ENCODE measurements at regions not wholly inside any gene's neighbourhood (a gene's known extent, or its start where the extent isn't known, plus 50 kb on each side); places are given as distances from the start of the nearest gene placed in this dataset.

DNA sequence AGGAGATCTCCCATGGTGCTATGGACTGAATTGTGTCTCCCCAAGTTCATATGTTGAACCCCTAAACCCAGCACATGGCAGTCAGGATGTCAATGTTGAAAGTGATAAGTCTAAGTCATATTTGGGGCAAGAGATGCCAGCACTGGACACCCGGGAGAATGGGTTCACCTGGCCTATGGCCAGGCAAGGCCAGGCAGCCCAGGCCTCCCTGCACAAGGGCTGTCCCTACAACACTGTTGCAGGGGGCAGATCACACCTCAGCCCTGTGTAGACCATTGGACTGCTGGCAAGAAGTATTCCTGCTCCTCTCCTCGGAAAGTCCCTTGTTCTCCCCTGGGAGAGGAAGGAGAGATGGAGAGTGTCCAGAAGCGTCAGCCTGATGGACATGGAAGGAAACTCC is 240.5 kb downstream of the GADD45G start:
- H3K36me3 ChIP-seq (replicated peaks in 1 of 2; ENCODE audit: control insufficient read depth in 1 of 2, insufficient read depth in 2 of 2, low read length in 2 of 2): no peaks in the 10 kb centered on the region
- H3K9me3 ChIP-seq (replicated peaks in 1 of 2; ENCODE audit: control insufficient read depth in 1 of 2, insufficient read depth in 1 of 2, low read length in 2 of 2): no peaks in the 10 kb centered on the region
- no peaks in the 10 kb centered on the region for H4K20me1 ChIP-seq (ENCODE audit: insufficient read depth, low read length)
- DNase-seq: no peak
- H3K4me3 ChIP-seq (replicated peaks in 1 of 3; ENCODE audit: low read depth in 2 of 3, low read length in 3 of 3): no peak overlapping the region
- no peak overlapping the region for H3K4me2 ChIP-seq (replicated peaks; ENCODE audit: extremely low read depth, low read length, poor library complexity, severe bottlenecking)
- peaks cover 2 to 6% (median 6%) of the 10 kb centered on the region in 3 donors for H3K27me3 Mint-ChIP-seq (ENCODE audit: low read depth in 3 of 3)
- H3K9me3 Mint-ChIP-seq: no peaks in the 10 kb centered on the region
- H3K27ac ChIP-seq (ENCODE audit: low read depth in 1 of 2, low read length in 2 of 2): no peak overlapping the region
- no peak overlapping the region for H3K4me3 Mint-ChIP-seq
- no peak overlapping the region for H3K27ac Mint-ChIP-seq
- no peaks in the 10 kb centered on the region for H3K4me1 ChIP-seq (ENCODE audit: control insufficient read depth in 1 of 2, insufficient read depth in 2 of 2, low read length in 2 of 2)
- intact Hi-C loops (cut with micrococcal nuclease): no loop called here
- H3K27me3 ChIP-seq (ENCODE audit: control insufficient read depth in 2 of 2, insufficient read depth in 2 of 2, low read length in 2 of 2): no peaks in the 10 kb centered on the region
- no peak overlapping the region for H3K9ac ChIP-seq (ENCODE audit: insufficient read depth, low read length, poor library complexity, severe bottlenecking)
- H3K36me3 Mint-ChIP-seq: no peaks in the 10 kb centered on the region
- peaks cover 2% of the 10 kb centered on the region for H3K4me1 Mint-ChIP-seq
- 100% methylated on average over 1 of the region's 3 CpGs for WGBS (ENCODE audit: insufficient coverage)
- H3K79me2 ChIP-seq (ENCODE audit: insufficient read depth, low read length): no peaks in the 10 kb centered on the region
- H2AFZ ChIP-seq (ENCODE audit: insufficient read depth, low read depth, low read length, poor library complexity, severe bottlenecking): no peak overlapping the region
- TF ChIP-seq, protein P1, sequence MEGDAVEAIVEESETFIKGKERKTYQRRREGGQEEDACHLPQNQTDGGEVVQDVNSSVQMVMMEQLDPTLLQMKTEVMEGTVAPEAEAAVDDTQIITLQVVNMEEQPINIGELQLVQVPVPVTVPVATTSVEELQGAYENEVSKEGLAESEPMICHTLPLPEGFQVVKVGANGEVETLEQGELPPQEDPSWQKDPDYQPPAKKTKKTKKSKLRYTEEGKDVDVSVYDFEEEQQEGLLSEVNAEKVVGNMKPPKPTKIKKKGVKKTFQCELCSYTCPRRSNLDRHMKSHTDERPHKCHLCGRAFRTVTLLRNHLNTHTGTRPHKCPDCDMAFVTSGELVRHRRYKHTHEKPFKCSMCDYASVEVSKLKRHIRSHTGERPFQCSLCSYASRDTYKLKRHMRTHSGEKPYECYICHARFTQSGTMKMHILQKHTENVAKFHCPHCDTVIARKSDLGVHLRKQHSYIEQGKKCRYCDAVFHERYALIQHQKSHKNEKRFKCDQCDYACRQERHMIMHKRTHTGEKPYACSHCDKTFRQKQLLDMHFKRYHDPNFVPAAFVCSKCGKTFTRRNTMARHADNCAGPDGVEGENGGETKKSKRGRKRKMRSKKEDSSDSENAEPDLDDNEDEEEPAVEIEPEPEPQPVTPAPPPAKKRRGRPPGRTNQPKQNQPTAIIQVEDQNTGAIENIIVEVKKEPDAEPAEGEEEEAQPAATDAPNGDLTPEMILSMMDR (IDR thresholded peaks at IDR 0.05): no peak

DNA sequence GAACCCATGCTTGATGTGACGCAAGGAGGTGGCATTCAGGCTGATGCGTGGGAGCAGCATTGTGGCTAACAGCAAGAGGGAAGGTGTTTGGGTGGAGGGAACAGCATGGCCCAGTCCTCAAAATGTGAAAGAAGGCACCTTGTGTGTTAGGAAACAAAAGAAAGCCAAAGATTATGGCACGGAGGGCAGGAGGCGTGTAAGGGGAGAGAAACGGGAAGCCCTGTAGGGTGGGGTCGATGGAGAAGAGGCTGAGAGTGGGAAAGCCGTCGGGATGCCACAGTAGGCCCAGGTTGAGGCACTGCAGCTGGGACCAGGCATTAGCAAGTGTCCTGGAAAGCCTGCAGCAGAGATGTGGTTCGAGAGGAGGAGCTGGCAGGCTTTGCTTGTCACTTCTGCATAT is 241.1 kb downstream of the GADD45G start:
- no peaks in the 10 kb centered on the region for H3K36me3 Mint-ChIP-seq
- no peak overlapping the region for H3K27ac ChIP-seq (ENCODE audit: low read depth in 1 of 2, low read length in 2 of 2)
- no peaks in the 10 kb centered on the region for H4K20me1 ChIP-seq (ENCODE audit: insufficient read depth, low read length)
- H3K4me3 ChIP-seq (replicated peaks in 1 of 3; ENCODE audit: low read depth in 2 of 3, low read length in 3 of 3): no peak overlapping the region
- no peak for DNase-seq
- H3K36me3 ChIP-seq (replicated peaks in 1 of 2; ENCODE audit: control insufficient read depth in 1 of 2, insufficient read depth in 2 of 2, low read length in 2 of 2): no peaks in the 10 kb centered on the region
- intact Hi-C loops (cut with micrococcal nuclease): no loop called here
- H3K27me3 ChIP-seq (ENCODE audit: control insufficient read depth in 2 of 2, insufficient read depth in 2 of 2, low read length in 2 of 2): no peaks in the 10 kb centered on the region
- peaks cover 2 to 6% (median 6%) of the 10 kb centered on the region in 3 donors for H3K27me3 Mint-ChIP-seq (ENCODE audit: low read depth in 3 of 3)
- no peak overlapping the region for H3K27ac Mint-ChIP-seq
- H3K79me2 ChIP-seq (ENCODE audit: insufficient read depth, low read length): no peaks in the 10 kb centered on the region
- no peaks in the 10 kb centered on the region for H3K9me3 Mint-ChIP-seq
- WGBS (ENCODE audit: insufficient coverage): 86% methylated on average over 9 of the region's 9 CpGs
- H3K4me1 ChIP-seq (ENCODE audit: control insufficient read depth in 1 of 2, insufficient read depth in 2 of 2, low read length in 2 of 2): no peaks in the 10 kb centered on the region
- H3K9me3 ChIP-seq (replicated peaks in 1 of 2; ENCODE audit: control insufficient read depth in 1 of 2, insufficient read depth in 1 of 2, low read length in 2 of 2): no peaks in the 10 kb centered on the region
- H3K9ac ChIP-seq (ENCODE audit: insufficient read depth, low read length, poor library complexity, severe bottlenecking): no peak overlapping the region
- H3K4me3 Mint-ChIP-seq: no peak overlapping the region
- H3K4me2 ChIP-seq (replicated peaks; ENCODE audit: extremely low read depth, low read length, poor library complexity, severe bottlenecking): no peak overlapping the region
- no peak overlapping the region for H2AFZ ChIP-seq (ENCODE audit: insufficient read depth, low read depth, low read length, poor library complexity, severe bottlenecking)
- TF ChIP-seq, protein P1 (IDR thresholded peaks at IDR 0.05): no peak
- peaks cover 2% of the 10 kb centered on the region for H3K4me1 Mint-ChIP-seq
